HG03378 (cell line): ENCODE measurements at regions not wholly inside any gene's neighbourhood (a gene's known extent, or its start where the extent isn't known, plus 50 kb on each side); places are given as distances from the start of the nearest gene placed in this dataset.
A peak's percentile ranks its signal among the peaks of the same experiment; 100 is the strongest.

Source experiments
- ATAC-seq: cut with Tn5 transposase; IDR thresholded peaks from one replicate; pipeline ENCODE4 v1.9.1; 2021; ENCODE audit warnings: mild to moderate bottlenecking, moderate library complexity; ENCODE audit not compliant: unreplicated experiment

DNA sequence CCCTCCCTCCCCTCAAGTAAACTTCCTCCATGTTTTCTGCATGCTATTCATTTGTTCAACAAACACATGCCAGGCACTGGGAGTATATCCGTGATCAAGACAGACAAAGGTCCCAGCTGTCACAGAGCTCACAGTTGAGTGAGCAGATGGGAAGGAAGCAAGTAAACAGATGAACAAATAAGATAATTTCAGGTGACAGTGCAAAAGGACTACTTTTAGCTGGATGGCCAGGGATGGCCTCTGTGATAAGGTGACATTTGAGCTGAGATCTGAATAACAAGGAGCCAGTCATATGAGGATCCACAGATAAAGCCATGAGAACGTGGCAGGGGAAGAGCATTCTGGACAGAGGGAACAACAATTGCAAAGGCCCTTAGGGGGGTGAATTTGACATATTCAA, 121.7 kb upstream of the RAD23B start:
- no peak for ATAC-seq

DNA sequence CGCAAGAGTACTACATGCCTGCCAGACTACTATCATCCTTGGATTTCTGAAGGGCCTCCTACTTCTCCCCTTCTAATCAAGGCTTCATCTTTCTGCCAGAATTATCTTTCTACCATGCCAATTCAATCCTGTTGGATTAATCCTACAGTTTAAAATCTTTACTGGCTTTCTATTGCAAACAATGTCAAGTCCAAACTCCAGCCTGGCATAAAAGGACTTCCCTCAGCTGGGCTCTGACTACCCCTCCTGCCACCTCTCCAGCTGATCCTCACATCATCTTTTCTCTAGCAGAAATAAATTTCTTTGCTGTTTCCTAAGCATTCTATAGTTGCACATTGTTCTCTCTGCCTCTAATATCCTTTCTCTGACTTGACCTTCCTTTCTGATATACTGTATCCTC, 119.7 kb upstream of the RAD23B start:
- ATAC-seq: no peak

GRCh38 chr9:107169796-107170195, 113.3 kb upstream of the RAD23B start:
- ATAC-seq: no peak

- no peak for ATAC-seq
Measured at GRCh38 chr9:107170801-107171200, 112.3 kb upstream of the RAD23B start.

- peak; percentile 55 for ATAC-seq
Measured at GRCh38 chr9:107172160-107172978, 110.7 kb upstream of the RAD23B start.

- ATAC-seq: peak; percentile 68
Measured at GRCh38 chr9:107172979-107173347, 110.1 kb upstream of the RAD23B start.

DNA sequence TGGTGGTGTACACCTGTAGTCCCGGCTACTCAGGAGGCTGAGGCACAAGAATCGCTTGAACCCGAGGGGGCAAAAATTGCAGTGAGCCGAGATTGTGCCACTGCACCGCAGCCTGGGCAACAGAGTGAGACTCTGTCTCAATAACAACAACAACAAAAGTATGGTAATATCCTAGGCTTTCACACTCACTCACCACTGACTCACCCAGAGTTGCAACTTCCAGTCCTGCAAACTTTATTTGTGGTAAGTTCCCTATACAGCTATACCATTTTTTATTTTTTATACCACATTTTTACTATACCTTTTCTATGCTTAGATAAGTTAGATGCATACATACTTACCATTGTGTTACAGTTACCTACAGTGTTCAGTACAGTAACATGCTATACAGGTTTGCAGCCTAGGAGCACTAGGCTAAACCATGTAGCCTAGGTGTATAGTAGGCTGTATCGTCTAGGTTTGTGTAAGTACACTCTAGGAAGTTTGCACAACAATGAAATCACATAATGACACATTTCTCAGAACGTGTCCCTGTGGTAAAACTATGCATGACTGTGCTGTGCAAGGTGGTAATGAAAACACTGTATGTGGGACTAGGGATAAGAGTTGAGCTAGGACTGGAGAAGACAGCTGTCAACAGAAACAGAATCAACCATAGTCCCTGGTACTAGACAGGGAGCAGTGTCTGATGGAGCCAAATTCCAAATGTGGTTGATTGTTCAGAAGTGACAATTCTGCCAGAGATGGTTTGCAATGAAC, 109.5 kb upstream of the RAD23B start:
- no peak for ATAC-seq

DNA sequence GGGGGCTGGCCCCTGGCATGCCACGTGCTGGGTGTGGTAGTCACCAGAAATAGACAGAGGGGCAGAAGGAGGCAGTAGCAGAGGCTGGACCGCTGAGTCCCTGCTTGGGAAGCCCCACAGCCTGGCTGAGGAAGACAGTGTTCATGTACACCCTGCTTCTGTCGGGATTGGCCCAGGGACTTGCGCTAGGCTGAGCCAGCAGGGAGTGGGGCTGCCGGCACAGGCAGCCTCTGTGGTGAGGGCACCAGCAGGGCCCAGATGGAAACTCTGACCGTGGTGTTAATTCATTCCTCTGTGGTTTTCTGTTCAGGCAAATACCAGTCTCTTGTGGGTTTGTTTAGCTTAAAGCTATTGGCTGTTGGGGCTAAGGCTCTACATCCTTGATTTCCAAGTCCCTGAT, 108.6 kb upstream of the RAD23B start:
- peak; percentile 34 for ATAC-seq

- no peak for ATAC-seq
Measured at GRCh38 chr9:107175041-107175440, 108.0 kb upstream of the RAD23B start.

DNA sequence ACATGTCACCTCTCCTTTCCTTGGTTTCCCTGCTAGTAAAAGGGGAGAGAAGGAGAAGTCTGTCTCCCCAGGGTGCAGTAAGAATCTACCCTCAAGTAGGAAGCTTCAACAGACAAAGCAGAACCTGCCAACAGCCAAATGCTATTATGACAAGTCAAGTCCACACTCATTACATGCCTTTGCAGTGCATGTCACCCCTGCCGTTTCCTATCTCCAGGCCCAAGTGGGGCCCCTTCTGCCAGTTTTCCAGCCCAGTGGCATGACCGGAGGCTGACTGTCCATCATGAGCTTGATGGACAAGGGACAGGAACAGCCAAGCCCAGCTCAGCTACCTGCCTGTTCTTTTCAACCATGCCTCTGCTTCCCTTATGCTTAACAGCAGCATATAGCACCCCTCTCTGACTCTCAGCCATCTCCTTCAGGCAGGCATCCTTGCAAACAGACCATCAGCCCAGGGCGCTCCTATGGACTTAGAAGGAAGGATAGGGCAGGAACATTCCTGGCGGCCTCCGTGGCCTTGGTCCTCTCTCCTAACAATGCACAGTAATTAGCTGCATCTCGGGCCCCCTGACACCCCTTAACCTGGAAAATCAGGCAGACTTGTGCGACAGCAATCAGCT, 107.2 kb upstream of the RAD23B start:
- no peak for ATAC-seq

GRCh38 chr9:107176436-107177151, 106.5 kb upstream of the RAD23B start:
- no peak for ATAC-seq

GRCh38 chr9:107177243-107177839, 105.7 kb upstream of the RAD23B start:
- ATAC-seq: no peak

- no peak for ATAC-seq
Measured at GRCh38 chr9:107177857-107178256, 105.2 kb upstream of the RAD23B start.

DNA sequence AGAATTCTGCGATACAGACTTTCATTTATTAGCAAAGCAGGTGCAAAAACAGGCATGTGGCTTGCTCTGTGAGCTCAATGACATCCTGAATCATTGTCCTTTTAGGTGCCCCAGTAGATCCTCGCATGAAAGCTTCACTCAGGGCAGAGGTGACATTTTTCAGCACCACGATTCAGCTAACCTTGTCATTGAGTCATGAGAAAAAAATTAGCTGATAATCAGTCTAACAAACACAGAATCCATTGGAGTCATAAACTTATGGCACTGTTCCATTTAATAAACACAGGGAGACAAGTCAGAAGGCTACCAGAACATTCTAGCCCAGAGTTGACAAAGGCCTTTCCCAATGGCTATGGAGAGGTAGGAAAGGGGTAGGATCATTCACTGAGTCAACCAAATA, 104.8 kb upstream of the RAD23B start:
- no peak for ATAC-seq

GRCh38 chr9:107180206-107180605, 102.9 kb upstream of the RAD23B start:
- no peak for ATAC-seq

DNA sequence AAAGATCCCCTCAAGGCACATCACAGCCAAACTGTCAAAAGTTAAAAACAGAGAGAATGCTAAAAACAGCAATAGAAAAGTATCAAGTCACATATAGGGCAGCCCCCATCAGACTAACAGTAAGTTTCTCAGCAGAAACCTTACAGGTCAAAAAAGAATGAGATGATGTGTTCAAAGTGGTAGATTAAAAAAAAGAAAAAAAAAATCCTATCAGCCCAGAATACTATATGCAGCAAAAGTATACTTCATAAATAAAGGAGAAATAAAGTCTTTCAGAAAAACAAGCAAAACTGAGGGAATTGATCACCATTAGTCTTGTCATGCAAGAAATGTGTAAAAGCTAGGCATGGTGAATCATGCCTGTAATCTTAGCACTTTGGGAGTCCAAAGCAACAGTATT, 99.9 kb upstream of the RAD23B start:
- no peak for ATAC-seq

DNA sequence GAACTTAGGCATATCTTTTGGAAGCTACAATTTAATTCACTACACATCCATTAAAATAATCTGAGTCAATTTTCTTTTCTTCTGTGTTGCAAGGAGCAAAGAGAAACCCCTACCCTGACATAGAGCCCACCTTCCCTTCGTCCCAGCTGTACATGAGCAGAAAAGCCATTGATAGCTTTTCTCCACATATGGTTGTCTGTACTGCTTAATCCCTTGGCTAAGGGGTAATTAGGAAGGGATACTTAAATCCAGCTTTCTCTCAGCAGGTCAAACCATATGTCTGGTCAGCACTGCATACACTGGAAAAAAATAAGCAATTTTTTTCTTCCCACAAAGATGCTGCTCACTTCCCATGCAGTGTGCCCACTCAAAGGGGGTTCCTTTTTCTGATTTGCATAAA, 94.7 kb upstream of the RAD23B start:
- no peak for ATAC-seq

DNA sequence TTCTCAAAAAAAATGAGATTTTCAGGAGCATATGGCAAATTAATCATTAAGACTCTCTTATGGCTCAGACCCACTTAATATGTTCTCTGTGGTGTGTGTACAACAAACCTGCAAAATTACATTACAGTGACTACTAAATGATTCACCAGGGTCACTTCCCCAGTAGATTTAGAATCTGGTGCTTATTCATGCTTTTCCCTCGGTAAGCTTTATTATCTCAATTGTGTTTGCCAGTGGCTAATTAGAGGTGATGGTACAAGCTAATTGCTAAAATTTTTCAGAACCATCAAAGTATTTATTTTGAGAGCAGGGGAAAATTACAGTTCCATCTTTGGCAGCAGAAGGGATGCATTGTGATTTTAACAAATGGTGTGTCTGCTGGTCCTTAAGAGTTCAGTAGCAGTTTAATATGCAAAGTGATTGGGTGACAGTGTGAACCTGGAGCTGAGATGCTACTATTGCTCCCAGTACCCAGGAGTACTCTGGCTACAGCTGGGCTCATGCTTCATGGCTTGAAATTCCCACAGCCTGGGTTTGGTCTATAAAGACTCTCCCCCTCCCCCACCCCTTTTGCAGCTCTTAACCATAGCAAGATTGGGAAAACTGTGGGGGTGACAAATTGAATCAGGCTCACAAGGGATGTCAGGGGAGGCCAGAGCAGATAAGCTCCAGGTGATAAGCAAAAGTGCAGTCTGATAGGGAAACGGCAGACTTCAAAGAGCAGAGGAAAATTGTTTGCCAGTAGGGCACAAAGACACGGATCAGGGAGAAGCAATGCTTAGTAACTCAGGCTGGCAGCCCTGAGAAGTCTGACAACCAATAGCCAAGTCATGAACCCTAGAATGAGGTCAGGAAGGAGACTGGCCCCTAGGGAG, 92.8 kb upstream of the RAD23B start:
- no peak for ATAC-seq

DNA sequence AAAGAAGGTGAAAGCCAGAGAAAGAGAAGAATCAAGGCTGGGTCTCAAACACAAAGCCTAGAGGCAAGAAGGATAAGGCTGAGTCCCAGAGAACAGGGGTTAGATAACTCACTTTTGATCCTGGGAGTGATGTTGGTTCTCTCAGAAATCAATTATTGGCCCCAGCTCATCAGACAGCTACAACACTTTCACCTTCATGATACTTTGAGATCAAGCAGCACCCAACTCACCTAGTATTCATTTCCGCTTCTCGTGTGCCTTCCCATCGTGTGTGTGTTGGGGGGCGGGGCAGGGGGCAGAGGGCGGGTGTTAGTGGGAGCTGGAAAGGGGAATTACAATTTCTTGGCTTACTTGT, 92.2 kb upstream of the RAD23B start:
- no peak for ATAC-seq

DNA sequence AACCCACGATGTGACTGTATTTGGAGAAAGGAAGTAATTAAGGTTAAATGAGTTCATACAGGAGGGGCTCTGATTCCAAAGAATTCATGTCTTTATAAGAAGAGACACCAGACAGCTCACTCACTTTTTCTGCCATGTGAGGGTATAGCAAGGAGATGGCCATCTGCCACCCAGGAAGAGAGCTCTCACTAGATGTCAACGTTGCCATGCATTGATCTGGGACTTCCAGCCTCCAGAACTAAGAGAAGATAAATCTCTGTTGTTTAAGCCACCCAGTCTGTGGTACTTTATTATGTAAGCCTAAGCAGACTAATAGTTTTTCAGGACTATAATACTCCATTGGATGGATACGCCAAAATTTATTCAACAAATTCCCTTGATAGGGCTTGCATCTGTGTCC, 89.8 kb upstream of the RAD23B start:
- no peak for ATAC-seq
